Liver (tissue), 8 donors: ENCODE measurements at regions not wholly inside any gene's neighbourhood (a gene's known extent, or its start where the extent isn't known, plus 50 kb on each side); places are given as distances from the start of the nearest gene placed in this dataset.

Experiments used
- DNase-seq: peaks from one replicate; pipeline ENCODE4 v3.0.0-alpha.2; 2017; ENCODE audit warnings: low spot score
- H3K27ac ChIP-seq, 2 donors: one replicate each; pipeline ENCODE4 v1.7.0; 2013; ENCODE audit warnings: inconsistent platforms in 2 of 2, low read length in 2 of 2, control low read depth in 1 of 2, low read depth in 1 of 2, mild to moderate bottlenecking in 1 of 2
- H3K27me3 ChIP-seq, 4 donors: one replicate each; pipeline versions ENCODE4 v1.6.1 to v1.7.0; 2013; ENCODE audit warnings: low read length in 3 of 4, inconsistent platforms in 1 of 4, mild to moderate bottlenecking in 1 of 4, moderate library complexity in 1 of 4; ENCODE audit not compliant: control insufficient read depth in 4 of 4, insufficient read depth in 4 of 4
- H3K36me3 ChIP-seq, 4 donors: one replicate each; pipeline versions ENCODE4 v1.6.1 to v1.7.0; 2013; ENCODE audit warnings: low read length in 3 of 4, mild to moderate bottlenecking in 3 of 4, low read depth in 1 of 4, moderate library complexity in 1 of 4; ENCODE audit not compliant: control insufficient read depth in 4 of 4, insufficient read depth in 3 of 4
- H3K4me1 ChIP-seq, 4 donors: one replicate each; pipeline versions ENCODE4 v1.6.1 to v1.7.0; 2013; ENCODE audit warnings: low read length in 3 of 4, mild to moderate bottlenecking in 3 of 4, moderate library complexity in 1 of 4; ENCODE audit not compliant: control insufficient read depth in 4 of 4, insufficient read depth in 4 of 4
- H3K4me3 ChIP-seq, 3 donors: one replicate each; pipeline versions ENCODE4 v1.6.1 to v1.7.0; 2013; ENCODE audit warnings: low read length in 3 of 3, control low read depth in 1 of 3, low read depth in 1 of 3, mild to moderate bottlenecking in 1 of 3
- H3K9ac ChIP-seq, 2 donors: one replicate each; pipeline ENCODE4 v1.7.0; 2013; ENCODE audit warnings: low read length in 2 of 2, mild to moderate bottlenecking in 2 of 2, moderate library complexity in 2 of 2, control low read depth in 1 of 2, low read depth in 1 of 2
- H3K9me3 ChIP-seq, 4 donors: one replicate each; pipeline versions ENCODE4 v1.6.1 to v1.7.0; 2013; ENCODE audit warnings: low read length in 3 of 4; ENCODE audit not compliant: control insufficient read depth in 4 of 4
- EGR1 ChIP-seq, 2 donors: IDR thresholded peaks; 2 replicates each; pipeline ENCODE4 v1.6.1; 2016 to 2018; ENCODE audit warnings: antibody characterized with exemption in 2 of 2, low read depth in 2 of 2
- FOXA1 ChIP-seq: IDR thresholded peaks from 2 replicates; pipeline ENCODE4 v1.6.1; 2016; ENCODE audit warnings: antibody characterized with exemption
- FOXA2 ChIP-seq: IDR thresholded peaks from 2 replicates; pipeline ENCODE4 v1.6.1; 2016; ENCODE audit warnings: antibody characterized with exemption
- GABPA ChIP-seq, 2 donors: IDR thresholded peaks in 1 of 2; conservative IDR thresholded peaks in 1 of 2; 2 replicates each; pipeline ENCODE4 v1.6.1; 2016; ENCODE audit warnings: antibody characterized with exemption in 2 of 2, mild to moderate bottlenecking in 1 of 2, moderate library complexity in 1 of 2
- HNF4A ChIP-seq, 2 donors: conservative IDR thresholded peaks; 2 replicates each; pipeline ENCODE4 v1.6.1; 2016; ENCODE audit warnings: antibody characterized with exemption in 2 of 2, mild to moderate bottlenecking in 2 of 2
- MAX ChIP-seq: IDR thresholded peaks from 2 replicates; pipeline ENCODE4 v1.6.1; 2016; ENCODE audit warnings: antibody characterized with exemption
- NR2F2 ChIP-seq: IDR thresholded peaks from 2 replicates; pipeline ENCODE4 v1.6.1; 2016; ENCODE audit warnings: antibody characterized with exemption
- REST ChIP-seq: IDR thresholded peaks from 2 replicates; pipeline ENCODE4 v1.6.1; 2016; ENCODE audit warnings: antibody characterized with exemption, mild to moderate bottlenecking
- TAF1 ChIP-seq: conservative IDR thresholded peaks from 2 replicates; pipeline ENCODE4 v1.6.1; 2016; ENCODE audit warnings: antibody characterized with exemption, mild to moderate bottlenecking
- YY1 ChIP-seq: IDR thresholded peaks from 2 replicates; pipeline ENCODE4 v1.6.1; 2016; ENCODE audit warnings: antibody characterized with exemption, mild to moderate bottlenecking
- ZBTB33 ChIP-seq: IDR thresholded peaks from 2 replicates; pipeline ENCODE4 v1.6.1; 2016; ENCODE audit warnings: antibody characterized with exemption
- WGBS: extraction: QIAGEN DNeasy Blood & Tissue Kit; methylation state at CpG from one replicate; pipeline ENCODE4 v1.1.7; 2013; 5-methylcytosine and 5-hydroxymethylcytosine counted together
- TF ChIP-seq, protein P1 (sequence below): fragments of 150-350 bp; IDR thresholded peaks from 2 replicates; pipeline ENCODE4 v1.5.1; 2017; ENCODE audit warnings: improper control_type of control experiment, low read depth, low read length; ENCODE audit not compliant: missing input control
- donor health status: healthy.
- donor health status: healthy.
- donor health status: healthy.
- donor health status: healthy.
- donor health status: healthy.

GRCh38 chr6:45822246-45822812, 193.3 kb downstream of the CLIC5 start:
- 72% methylated on average over 5 of the region's 5 CpGs for WGBS
- no peak overlapping the region for H3K27ac ChIP-seq

More at GRCh38 chr6:45822246-45822812, 193.3 kb downstream of the CLIC5 start:
- Histone ChIP-seq H3K4me1 (no peaks in the 10 kb centered on the region), H3K36me3 (no peaks in the 10 kb centered on the region), H3K9me3 (no peaks in the 10 kb centered on the region), H3K27me3 (peaks cover 0 to 2% (median 0%) of the 10 kb centered on the region in 4 donors), H3K4me3 (no peak overlapping the region), H3K9ac (no peak overlapping the region)
- DNase-seq, result no peak
- TF ChIP-seq TAF1, result no peak
- TF ChIP-seq, protein P1, sequence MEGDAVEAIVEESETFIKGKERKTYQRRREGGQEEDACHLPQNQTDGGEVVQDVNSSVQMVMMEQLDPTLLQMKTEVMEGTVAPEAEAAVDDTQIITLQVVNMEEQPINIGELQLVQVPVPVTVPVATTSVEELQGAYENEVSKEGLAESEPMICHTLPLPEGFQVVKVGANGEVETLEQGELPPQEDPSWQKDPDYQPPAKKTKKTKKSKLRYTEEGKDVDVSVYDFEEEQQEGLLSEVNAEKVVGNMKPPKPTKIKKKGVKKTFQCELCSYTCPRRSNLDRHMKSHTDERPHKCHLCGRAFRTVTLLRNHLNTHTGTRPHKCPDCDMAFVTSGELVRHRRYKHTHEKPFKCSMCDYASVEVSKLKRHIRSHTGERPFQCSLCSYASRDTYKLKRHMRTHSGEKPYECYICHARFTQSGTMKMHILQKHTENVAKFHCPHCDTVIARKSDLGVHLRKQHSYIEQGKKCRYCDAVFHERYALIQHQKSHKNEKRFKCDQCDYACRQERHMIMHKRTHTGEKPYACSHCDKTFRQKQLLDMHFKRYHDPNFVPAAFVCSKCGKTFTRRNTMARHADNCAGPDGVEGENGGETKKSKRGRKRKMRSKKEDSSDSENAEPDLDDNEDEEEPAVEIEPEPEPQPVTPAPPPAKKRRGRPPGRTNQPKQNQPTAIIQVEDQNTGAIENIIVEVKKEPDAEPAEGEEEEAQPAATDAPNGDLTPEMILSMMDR, result no peak
- no peak for TF ChIP-seq NR2F2
- no peak for TF ChIP-seq YY1
- TF ChIP-seq FOXA1, result no peak
- TF ChIP-seq EGR1 (IDR thresholded peaks at IDR 0.05; ENCODE audit: low read depth in 2 of 2), result no peak
- no peak for TF ChIP-seq REST
- no peak for TF ChIP-seq FOXA2
- no peak for TF ChIP-seq GABPA (IDR thresholded peaks at IDR 0.05 in 1 of 2, conservative IDR thresholded peaks at IDR 0.05 in 1 of 2)
- no peak for TF ChIP-seq ZBTB33
- TF ChIP-seq HNF4A (conservative IDR thresholded peaks at IDR 0.05), result no peak
- no peak for TF ChIP-seq MAX
